SIG-M5 treated with dmso at 0.1 percent for 504 hours (cell line): ENCODE measurements at regions not wholly inside any gene's neighbourhood (a gene's known extent, or its start where the extent isn't known, plus 50 kb on each side); places are given as distances from the start of the nearest gene placed in this dataset.
A peak's percentile ranks its signal among the peaks of the same experiment; 100 is the strongest.

Source experiments
- DNase-seq: peaks from one replicate; lab custom pipeline; 2025; ENCODE audit not compliant: unreplicated experiment; lab: John Stamatoyannopoulos, UW

GRCh38 chr1:238242181-238242580 is 351.5 kb upstream of the ZP4 start:
- DNase-seq = no peak

- DNase-seq = no peak
Observed at GRCh38 chr1:238241607-238242006, 350.9 kb upstream of the ZP4 start.

DNA sequence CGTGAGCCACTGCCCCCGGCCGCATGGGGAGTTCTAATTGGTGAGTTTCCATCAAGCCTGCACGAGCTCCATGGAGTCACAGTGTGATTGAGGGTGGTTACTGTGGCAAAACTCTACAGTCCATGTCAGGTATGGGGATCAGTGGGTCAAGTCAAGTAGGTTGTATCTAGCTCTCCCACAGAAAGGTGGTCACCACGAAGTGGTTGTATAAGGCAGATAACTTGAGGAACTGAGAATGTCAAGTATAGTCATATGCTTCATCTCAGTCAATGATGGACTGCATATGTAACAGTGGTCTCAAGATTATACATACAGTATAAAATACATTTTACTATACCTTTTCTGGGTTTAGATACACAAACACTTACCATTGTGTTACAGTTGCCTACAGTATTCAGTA is 348.6 kb upstream of the ZP4 start:
- DNase-seq = no peak

DNA sequence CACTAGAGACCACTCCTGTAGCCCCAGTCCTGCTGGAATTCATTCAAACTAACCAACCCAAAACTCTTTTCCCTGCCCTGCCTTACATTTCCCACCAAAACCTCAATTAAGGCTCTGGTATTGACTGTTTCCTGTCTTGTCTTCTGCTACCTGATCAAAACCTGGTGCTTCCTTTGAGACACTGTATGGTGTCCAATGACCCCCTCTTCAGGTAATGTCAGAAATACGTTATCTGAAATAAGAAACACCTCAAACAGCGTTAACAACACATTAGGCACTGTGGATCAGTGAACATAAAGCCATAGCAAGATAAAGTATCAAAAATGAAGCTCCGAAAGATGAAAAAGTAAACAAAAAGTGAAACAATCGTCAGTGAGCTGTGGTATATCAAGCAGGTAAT is 343.2 kb upstream of the ZP4 start:
- DNase-seq = no peak

DNA sequence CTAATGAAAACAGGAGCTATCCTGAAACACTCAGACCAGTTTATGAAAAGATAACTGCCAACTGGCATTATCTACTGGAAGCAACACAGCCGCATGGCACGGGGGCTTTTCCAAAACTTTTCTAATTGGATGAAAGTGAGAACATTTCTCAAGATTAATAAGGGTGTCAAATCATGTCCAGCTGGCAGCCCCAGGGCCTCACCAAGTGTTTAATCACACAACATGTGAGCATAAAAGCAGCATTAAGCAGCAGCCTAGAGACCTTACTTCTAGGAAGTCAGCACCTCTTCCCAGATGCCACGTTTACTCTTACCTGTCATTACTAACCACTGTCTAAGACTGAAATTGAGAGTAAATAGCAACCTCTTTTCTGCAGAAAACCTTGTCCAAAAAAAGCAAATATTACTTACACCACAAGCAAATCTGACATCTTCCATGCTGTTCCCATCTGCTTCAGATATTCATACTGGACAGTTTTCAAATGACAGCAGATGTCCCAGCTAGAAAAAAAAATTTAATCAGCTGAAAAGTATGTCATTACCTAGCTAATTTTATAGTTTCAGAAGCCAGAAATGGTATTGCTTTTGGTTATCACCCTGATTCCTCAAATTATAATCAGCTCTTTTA is 341.5 kb upstream of the ZP4 start:
- no peak for DNase-seq

DNA sequence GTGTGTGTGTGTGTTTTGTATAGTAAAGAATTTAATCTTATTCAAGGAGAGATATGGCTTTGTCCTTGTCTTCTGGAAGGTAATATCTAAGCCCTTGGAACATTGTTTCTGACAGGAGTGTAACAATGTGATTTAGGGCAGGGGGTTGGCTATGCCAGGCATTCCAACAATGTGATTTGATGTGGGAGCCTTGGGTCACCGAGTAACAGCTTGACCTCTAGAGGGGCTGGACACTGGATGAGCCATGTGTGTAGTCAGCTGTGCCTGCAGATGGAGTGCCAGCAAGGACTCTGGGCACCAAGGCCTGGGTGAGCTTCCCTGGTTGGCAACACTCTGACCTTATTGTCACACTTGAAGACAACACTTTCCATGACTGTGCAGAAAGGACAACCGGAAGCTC is 336.1 kb upstream of the ZP4 start:
- DNase-seq = no peak

DNA sequence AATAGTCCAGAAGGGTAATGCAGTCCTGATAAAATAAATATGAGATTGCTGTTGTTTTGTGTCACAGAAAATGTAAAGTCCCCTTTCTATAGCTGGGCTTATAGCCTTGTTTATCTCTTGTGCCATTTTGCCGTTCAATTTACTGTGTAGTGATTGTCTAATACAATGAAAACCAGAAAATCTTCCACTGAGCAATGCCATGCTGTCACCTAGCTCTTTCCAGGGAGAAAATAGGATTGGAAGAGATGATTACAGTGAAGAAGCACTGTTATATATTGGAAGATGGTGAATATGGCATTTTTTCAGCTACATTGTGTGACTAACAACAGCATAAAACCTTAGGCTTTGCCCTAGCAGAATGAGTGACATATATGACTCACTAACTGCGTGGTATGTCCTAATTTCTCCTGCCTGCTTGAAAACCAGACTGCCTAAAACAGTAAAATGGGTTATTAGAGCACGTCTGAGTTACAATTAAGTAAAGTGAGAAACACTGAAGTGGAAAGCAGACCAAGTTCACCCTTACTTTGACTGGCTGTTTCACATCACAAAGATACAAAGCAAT is 332.4 kb upstream of the ZP4 start:
- no peak for DNase-seq

DNA sequence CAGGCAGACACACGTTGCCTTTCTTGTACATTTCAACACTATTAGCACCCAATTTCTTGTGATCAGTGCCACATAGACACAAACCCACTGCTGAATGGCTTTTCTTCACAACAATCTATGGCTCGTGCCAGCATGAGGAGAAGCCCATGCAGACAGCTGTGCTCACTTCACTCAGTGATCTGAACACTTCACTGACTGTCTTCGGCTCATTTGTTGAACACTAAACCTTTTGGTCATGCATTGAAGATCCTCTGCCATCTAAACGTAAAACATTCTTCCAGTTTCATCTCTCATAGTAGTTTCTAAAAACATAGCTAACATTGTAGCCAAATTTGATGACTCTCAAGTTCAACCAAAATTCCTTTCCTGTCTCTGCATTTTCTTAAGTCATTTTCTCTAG is 331.0 kb upstream of the ZP4 start:
- no peak for DNase-seq

DNA sequence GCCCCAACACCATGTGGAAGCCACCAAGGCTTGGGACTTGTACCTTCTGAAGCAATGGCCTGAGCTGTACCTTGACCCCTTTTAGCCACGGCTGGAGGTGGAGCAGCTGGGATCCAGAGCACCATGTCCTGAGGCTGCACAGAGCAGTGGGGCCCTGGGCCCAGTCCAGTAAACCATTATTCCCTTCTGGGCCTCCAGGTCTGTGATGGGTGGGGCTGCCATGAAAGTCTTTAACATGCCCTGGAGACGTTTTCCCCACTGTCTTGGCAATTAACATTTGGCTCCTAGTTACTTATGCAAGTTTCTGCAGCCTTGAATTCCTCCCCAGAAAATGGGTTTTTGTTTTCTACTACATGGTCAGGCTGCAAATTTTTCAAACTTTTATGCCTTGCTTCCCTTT is 323.7 kb upstream of the ZP4 start:
- DNase-seq = no peak

- DNase-seq = no peak
Observed at GRCh38 chr1:238205045-238205662, 314.4 kb upstream of the ZP4 start.

GRCh38 chr1:238201992-238202391 is 311.3 kb upstream of the ZP4 start:
- no peak for DNase-seq

- DNase-seq = no peak
Observed at GRCh38 chr1:238199325-238199724, 308.6 kb upstream of the ZP4 start.

- DNase-seq = no peak
Observed at GRCh38 chr1:238196516-238196915, 305.8 kb upstream of the ZP4 start.

- peak; percentile 4 for DNase-seq
Observed at GRCh38 chr1:238191170-238191569, 300.4 kb upstream of the ZP4 start.

DNA sequence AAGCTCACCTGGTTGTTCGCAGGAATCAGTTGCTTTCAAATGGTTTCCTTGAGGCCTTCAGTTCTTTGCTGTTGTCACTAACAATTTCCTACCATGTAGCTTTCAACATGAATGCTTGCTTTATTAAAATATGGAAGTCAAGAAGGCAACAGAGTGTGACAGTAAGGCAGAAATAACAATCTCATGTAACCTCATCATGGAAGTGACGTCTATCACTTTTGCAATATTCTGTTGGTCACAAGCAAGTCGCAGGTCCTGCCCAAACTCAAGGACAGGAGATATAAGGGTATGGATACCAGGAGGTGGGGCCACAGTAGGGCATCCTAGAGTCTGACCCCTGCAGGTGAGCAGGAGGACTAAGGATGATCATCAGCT is 296.8 kb upstream of the ZP4 start:
- no peak for DNase-seq

GRCh38 chr1:238186887-238187574 is 296.3 kb upstream of the ZP4 start:
- DNase-seq = no peak

- no peak for DNase-seq
Observed at GRCh38 chr1:238177960-238178645, 287.4 kb upstream of the ZP4 start.

DNA sequence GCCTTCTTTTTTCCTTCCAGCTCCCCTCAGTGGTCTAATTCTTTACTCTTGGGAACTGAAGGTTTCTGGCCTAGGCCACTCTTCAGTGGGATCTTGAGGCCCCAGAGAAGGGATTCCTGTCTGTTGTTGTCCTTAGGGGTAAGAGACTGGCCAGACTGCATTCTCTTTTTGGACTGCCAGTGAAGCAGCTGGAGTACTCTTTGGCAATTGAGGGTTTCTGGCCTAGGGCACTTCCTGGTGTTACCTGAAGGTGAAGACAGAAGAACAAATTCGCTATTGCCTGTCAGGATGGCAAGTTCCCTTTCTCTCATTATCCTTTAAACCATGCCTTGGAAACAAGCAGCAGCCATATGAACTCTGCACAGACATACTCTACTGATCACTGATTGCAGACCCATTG is 286.6 kb upstream of the ZP4 start:
- no peak for DNase-seq

- no peak for DNase-seq
Observed at GRCh38 chr1:238176441-238176840, 285.7 kb upstream of the ZP4 start.

DNA sequence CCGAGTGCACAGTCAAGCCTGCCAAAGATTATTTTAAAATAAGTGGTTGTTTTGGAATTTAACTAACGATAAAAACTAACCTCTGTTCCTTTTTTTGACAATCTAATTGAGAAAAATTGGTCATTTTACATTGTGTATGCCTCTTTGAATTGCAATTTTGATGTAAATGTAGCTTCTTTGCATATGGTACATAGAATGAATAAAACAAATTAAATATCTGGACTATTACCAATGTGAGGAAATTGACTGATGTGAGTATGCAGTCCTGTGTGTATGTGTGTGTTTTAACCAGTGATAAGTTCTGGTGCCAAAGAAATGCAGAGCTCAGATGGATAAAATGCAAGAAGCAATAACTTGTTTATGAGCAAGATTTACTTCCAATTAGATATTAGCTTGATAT is 281.3 kb upstream of the ZP4 start:
- DNase-seq = no peak

- no peak for DNase-seq
Observed at GRCh38 chr1:238161955-238162354, 271.2 kb upstream of the ZP4 start.

GRCh38 chr1:238153939-238154338 is 263.2 kb upstream of the ZP4 start:
- no peak for DNase-seq
